SK-N-SH (cell line): ENCODE measurements at regions not wholly inside any gene's neighbourhood (a gene's known extent, or its start where the extent isn't known, plus 50 kb on each side); places are given as distances from the start of the nearest gene placed in this dataset.

Experiments
- CTCF ChIA-PET: fragments of 300-600, 350-600 bp; formaldehyde crosslinking; extraction: SDS; loops from one replicate; lab custom pipeline; 2021; lab: Yijun Ruan, JAX
- POLR2A ChIA-PET: fragments of 350-600 bp; sonication (Branson Sonifier 250); formaldehyde crosslinking; extraction: SDS; loops from one replicate; lab custom pipeline; 2020; ENCODE audit warnings: antibody characterized with exemption, inconsistent platforms; lab: Yijun Ruan, JAX
- DNase-seq: peaks from one replicate; pipeline ENCODE4 v3.0.0; 2012
- H2AFZ ChIP-seq: fragments of 200-600 bp; sonication (generic); 2 replicates; pipeline ENCODE4 v1.8.1; 2016; ENCODE audit warnings: antibody characterized with exemption, mild to moderate bottlenecking, low read depth
- H3F3A ChIP-seq: fragments of 200-600 bp; sonication (generic); replicated peaks from 2 replicates; pipeline ENCODE3; 2016; ENCODE audit warnings: antibody characterized with exemption, mild to moderate bottlenecking; ENCODE audit not compliant: insufficient read depth
- H3K27ac ChIP-seq, 2 experiments: fragments of 200-500 bp in 1 of 2; fragments of 200-600 bp in 1 of 2; sonication (Bioruptor generic) in 1 of 2; sonication (generic), shearing (Covaris generic) in 1 of 2; 2 replicates each; pipeline versions ENCODE4 v1.5.1 to v1.6.1; 2014 to 2016; ENCODE audit warnings: low read depth in 2 of 2, inconsistent platforms in 1 of 2, low read length in 1 of 2, mild to moderate bottlenecking in 1 of 2, mixed read lengths in 1 of 2
- H3K27me3 ChIP-seq: fragments of 200-600 bp; sonication (generic), shearing (Covaris generic); 2 replicates; pipeline ENCODE4 v1.6.1; 2016; ENCODE audit warnings: mixed run types; ENCODE audit not compliant: insufficient read depth
- H3K36me3 ChIP-seq, 2 experiments: fragments of 200-500 bp in 1 of 2; fragments of 200-600 bp in 1 of 2; sonication (Bioruptor generic) in 1 of 2; sonication (generic) in 1 of 2; replicated peaks in 1 of 2; 2 replicates each; pipeline versions ENCODE3 to v1.5.1; 2014 to 2016; ENCODE audit warnings: low read length in 1 of 2, mild to moderate bottlenecking in 1 of 2; ENCODE audit not compliant: insufficient read depth in 2 of 2, control insufficient read depth in 1 of 2
- H3K4me1 ChIP-seq, 2 experiments: fragments of 200-500 bp in 1 of 2; fragments of 200-600 bp in 1 of 2; sonication (Bioruptor generic) in 1 of 2; sonication (generic), shearing (Covaris generic) in 1 of 2; 2 replicates each; pipeline versions ENCODE4 v1.5.1 to v1.6.1; 2014 to 2016; ENCODE audit warnings: low read depth in 1 of 2, low read length in 1 of 2, mixed run types in 1 of 2; ENCODE audit not compliant: insufficient read depth in 2 of 2, control insufficient read depth in 1 of 2
- H3K4me2 ChIP-seq: fragments of 200-600 bp; sonication (generic), shearing (Covaris generic); 2 replicates; pipeline ENCODE4 v1.6.1; 2017; ENCODE audit warnings: mixed run types
- H3K4me3 ChIP-seq, 2 experiments: fragments of 200-500 bp in 1 of 2; fragments of 200-600 bp in 1 of 2; sonication (Bioruptor generic) in 1 of 2; sonication (generic), shearing (Covaris generic) in 1 of 2; 2 replicates each; pipeline versions ENCODE4 v1.5.1 to v1.8.1; 2014 to 2016; ENCODE audit warnings: low read depth in 2 of 2, inconsistent platforms in 1 of 2, low read length in 1 of 2, mild to moderate bottlenecking in 1 of 2, mixed read lengths in 1 of 2, moderate library complexity in 1 of 2
- H3K79me2 ChIP-seq: fragments of 200-600 bp; sonication (generic); 2 replicates; pipeline ENCODE4 v1.8.1; 2017; ENCODE audit warnings: mild to moderate bottlenecking; ENCODE audit not compliant: insufficient read depth
- H3K9ac ChIP-seq: fragments of 200-600 bp; sonication (generic); 2 replicates; pipeline ENCODE4 v1.6.1; 2017; ENCODE audit warnings: mixed run types
- H3K9me2 ChIP-seq: fragments of 200-600 bp; sonication (generic); 2 replicates; pipeline ENCODE4 v1.6.1; 2017; ENCODE audit warnings: mixed run types
- H3K9me3 ChIP-seq: fragments of 200-600 bp; sonication (generic); 2 replicates; pipeline ENCODE4 v1.6.1; 2017; ENCODE audit warnings: mixed run types, mild to moderate bottlenecking, moderate library complexity
- H4K20me1 ChIP-seq: fragments of 200-600 bp; sonication (generic); 2 replicates; pipeline ENCODE4 v1.6.1; 2017; ENCODE audit warnings: mild to moderate bottlenecking, mixed run types; ENCODE audit not compliant: insufficient read depth
- IRF3 ChIP-seq: fragments of 150-350 bp; IDR thresholded peaks from 2 replicates; pipeline ENCODE4 v1.6.1; 2016; ENCODE audit warnings: mild to moderate bottlenecking, low read depth, low read length
- MAX ChIP-seq: IDR thresholded peaks from 2 replicates; pipeline ENCODE4 v1.4.0; 2012; ENCODE audit warnings: low read depth
- SIN3A ChIP-seq: IDR thresholded peaks from 2 replicates; pipeline ENCODE4 v1.6.1; 2012; ENCODE audit warnings: low read depth, mild to moderate bottlenecking, low read length, moderate library complexity, borderline replicate concordance
- TCF12 ChIP-seq: IDR thresholded peaks from 2 replicates; pipeline ENCODE4 v1.4.0; 2012
- YY1 ChIP-seq: IDR thresholded peaks from 2 replicates; pipeline ENCODE4 v1.4.0; 2012; ENCODE audit warnings: low read depth, mild to moderate bottlenecking
- WGBS: methylation state at CpG from one replicate; pipeline ENCODE4 v1.1.6; 2017; ENCODE audit warnings: low lambda C conversion rate; 5-methylcytosine and 5-hydroxymethylcytosine counted together
- TF ChIP-seq, protein P1 (sequence below): IDR thresholded peaks from 2 replicates; pipeline ENCODE4 v1.4.0; 2012; ENCODE audit warnings: low read depth, borderline replicate concordance
- TF ChIP-seq, protein P2 (sequence below): IDR thresholded peaks from 2 replicates; pipeline ENCODE4 v1.4.0; 2012; ENCODE audit warnings: low read depth, borderline replicate concordance
- TF ChIP-seq, protein P3 (sequence below): IDR thresholded peaks from 2 replicates; pipeline ENCODE4; 2012

DNA sequence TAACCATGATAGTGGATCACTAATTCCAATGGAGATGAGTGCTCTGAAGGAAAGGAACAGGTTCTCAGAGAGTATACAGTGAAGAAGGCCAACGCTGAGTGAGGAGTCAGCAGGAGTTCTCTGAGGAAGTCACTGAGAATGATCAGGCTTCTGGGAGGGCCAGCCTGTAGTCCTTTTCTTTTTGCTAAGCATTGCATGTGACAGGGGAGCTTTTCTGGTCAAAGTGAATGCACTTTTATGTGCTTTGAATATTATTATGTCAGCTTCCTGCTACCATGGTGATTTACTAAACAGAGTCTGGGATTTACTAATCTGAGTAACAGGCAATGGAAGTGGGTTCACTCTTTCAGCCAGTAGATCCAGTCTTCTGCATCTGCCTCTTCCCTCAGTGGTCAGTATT lies 81.1 kb upstream of the SERP2 start:
- no peaks in the 10 kb centered on the region for H3K79me2 ChIP-seq
- H3K27ac ChIP-seq = peak overlapping the region in 1 of 2 experiments; percentile 80; a peak in 1 of 4 replicates
- POLR2A ChIA-PET = no interaction called here
- 100% methylated on average over 1 of the region's 1 CpG for WGBS
- CTCF ChIA-PET = interaction anchor here (0.7 kb wide), 1 partner anchor 51 kb away, joined by 3 read pairs; no protein-coding TSS in a partner anchor
- H3K36me3 ChIP-seq = no peaks in the 10 kb centered on the region
- no peak for DNase-seq
- peaks cover 4% of the 10 kb centered on the region for H3F3A ChIP-seq
- H3K4me3 ChIP-seq = no peak overlapping the region
- H3K27me3 ChIP-seq = no peaks in the 10 kb centered on the region
- H3K9me2 ChIP-seq = no peaks in the 10 kb centered on the region
- H3K9me3 ChIP-seq = no peaks in the 10 kb centered on the region
- no peak overlapping the region for H3K9ac ChIP-seq
- no peaks in the 10 kb centered on the region for H4K20me1 ChIP-seq
- peaks cover 0 to 8% of the 10 kb centered on the region in 2 experiments; a peak in 3 of 4 replicates for H3K4me1 ChIP-seq
- TF ChIP-seq IRF3 = no peak
- TF ChIP-seq, protein P1, sequence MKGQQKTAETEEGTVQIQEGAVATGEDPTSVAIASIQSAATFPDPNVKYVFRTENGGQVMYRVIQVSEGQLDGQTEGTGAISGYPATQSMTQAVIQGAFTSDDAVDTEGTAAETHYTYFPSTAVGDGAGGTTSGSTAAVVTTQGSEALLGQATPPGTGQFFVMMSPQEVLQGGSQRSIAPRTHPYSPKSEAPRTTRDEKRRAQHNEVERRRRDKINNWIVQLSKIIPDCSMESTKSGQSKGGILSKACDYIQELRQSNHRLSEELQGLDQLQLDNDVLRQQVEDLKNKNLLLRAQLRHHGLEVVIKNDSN = no peak
- no peak for TF ChIP-seq SIN3A
- TF ChIP-seq, protein P2, sequence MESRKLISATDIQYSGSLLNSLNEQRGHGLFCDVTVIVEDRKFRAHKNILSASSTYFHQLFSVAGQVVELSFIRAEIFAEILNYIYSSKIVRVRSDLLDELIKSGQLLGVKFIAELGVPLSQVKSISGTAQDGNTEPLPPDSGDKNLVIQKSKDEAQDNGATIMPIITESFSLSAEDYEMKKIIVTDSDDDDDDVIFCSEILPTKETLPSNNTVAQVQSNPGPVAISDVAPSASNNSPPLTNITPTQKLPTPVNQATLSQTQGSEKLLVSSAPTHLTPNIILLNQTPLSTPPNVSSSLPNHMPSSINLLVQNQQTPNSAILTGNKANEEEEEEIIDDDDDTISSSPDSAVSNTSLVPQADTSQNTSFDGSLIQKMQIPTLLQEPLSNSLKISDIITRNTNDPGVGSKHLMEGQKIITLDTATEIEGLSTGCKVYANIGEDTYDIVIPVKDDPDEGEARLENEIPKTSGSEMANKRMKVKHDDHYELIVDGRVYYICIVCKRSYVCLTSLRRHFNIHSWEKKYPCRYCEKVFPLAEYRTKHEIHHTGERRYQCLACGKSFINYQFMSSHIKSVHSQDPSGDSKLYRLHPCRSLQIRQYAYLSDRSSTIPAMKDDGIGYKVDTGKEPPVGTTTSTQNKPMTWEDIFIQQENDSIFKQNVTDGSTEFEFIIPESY = no peak
- no peak for TF ChIP-seq MAX
- TF ChIP-seq YY1 = no peak
- H2AFZ ChIP-seq = no peak overlapping the region
- no peak overlapping the region for H3K4me2 ChIP-seq

DNA sequence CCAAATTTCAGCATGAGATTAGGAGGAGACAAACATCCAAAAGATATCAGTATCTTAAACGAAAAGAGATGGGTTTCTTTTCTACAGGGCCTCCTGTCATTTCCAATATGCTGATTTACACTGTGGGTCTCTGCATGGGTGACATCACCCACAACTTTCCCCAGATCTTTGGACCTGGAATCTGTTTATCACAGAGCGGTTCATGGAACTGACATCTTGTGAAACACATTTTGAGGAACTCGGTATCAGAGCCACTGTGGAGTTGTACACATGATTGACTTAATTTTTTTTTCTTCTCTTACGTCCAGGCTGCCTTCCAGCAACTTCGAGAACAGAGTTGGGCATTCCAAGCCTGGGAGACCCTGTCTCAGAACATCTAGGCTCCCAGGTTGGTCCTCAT lies 80.2 kb upstream of the SERP2 start:
- H3K4me2 ChIP-seq = peak overlapping the region; percentile 62
- 77% methylated on average over 5 of the region's 5 CpGs for WGBS

More for the DNA sequence above, 80.2 kb upstream of the SERP2 start:
- Histone ChIP-seq H3F3A (peaks cover 4% of the 10 kb centered on the region), H3K9me3 (no peaks in the 10 kb centered on the region), H3K27ac (peak overlapping the region; percentile 67 to 80), H3K4me3 (no peak overlapping the region; a peak in 1 of 4 replicates), H3K9ac (peak overlapping the region; percentile 14; the same call in 1 of the 2 replicates), H3K36me3 (no peaks in the 10 kb centered on the region), H2AFZ (peak overlapping the region; percentile 16), H4K20me1 (no peaks in the 10 kb centered on the region), H3K79me2 (no peaks in the 10 kb centered on the region), H3K4me1 (peaks cover 0 to 8% of the 10 kb centered on the region in 2 experiments; a peak in 3 of 4 replicates), H3K9me2 (no peaks in the 10 kb centered on the region), H3K27me3 (no peaks in the 10 kb centered on the region)
- peak; percentile 54; the same call in 1 of the 2 replicates for TF ChIP-seq TCF12
- TF ChIP-seq, protein P3, sequence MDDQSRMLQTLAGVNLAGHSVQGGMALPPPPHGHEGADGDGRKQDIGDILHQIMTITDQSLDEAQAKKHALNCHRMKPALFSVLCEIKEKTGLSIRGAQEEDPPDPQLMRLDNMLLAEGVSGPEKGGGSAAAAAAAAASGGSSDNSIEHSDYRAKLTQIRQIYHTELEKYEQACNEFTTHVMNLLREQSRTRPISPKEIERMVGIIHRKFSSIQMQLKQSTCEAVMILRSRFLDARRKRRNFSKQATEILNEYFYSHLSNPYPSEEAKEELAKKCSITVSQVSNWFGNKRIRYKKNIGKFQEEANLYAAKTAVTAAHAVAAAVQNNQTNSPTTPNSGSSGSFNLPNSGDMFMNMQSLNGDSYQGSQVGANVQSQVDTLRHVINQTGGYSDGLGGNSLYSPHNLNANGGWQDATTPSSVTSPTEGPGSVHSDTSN = peak; percentile 56
- TF ChIP-seq YY1 = no peak
- CTCF ChIA-PET = no interaction called here
- DNase-seq = no peak
- POLR2A ChIA-PET = no interaction called here
